ENCODE measurements at regions not wholly inside any gene's neighbourhood (a gene's known extent, or its start where the extent isn't known, plus 50 kb on each side); places are given as distances from the start of the nearest gene placed in this dataset.

GRCh38 chr2:88834866-88835265 lies 143.4 kb downstream of the RPIA start:
- DNase-seq, result no peak

- no peak for DNase-seq
These were observed 144.3 kb downstream of the RPIA start for GRCh38 chr2:88835726-88836125.

- DNase-seq, result no peak
These were observed 144.9 kb downstream of the RPIA start for GRCh38 chr2:88836351-88836750.

GRCh38 chr2:88837511-88838160 lies 146.2 kb downstream of the RPIA start:
- no peak for DNase-seq

- DNase-seq, result no peak
These were observed 146.7 kb downstream of the RPIA start for GRCh38 chr2:88838165-88838635.

GRCh38 chr2:88841224-88841929 lies 149.9 kb downstream of the RPIA start:
- DNase-seq, result no peak

- no peak for DNase-seq
These were observed 151.4 kb downstream of the RPIA start for GRCh38 chr2:88842656-88843460.

- DNase-seq, result no peak
These were observed 152.2 kb downstream of the RPIA start for GRCh38 chr2:88843651-88844050.

- no peak for DNase-seq
These were observed 153.5 kb downstream of the RPIA start for GRCh38 chr2:88844960-88845359.

GRCh38 chr2:88845772-88846661 lies 154.5 kb downstream of the RPIA start:
- DNase-seq, result no peak

GRCh38 chr2:88852753-88853402 lies 161.4 kb downstream of the RPIA start:
- no peak for DNase-seq

- DNase-seq, result no peak
These were observed 161.9 kb downstream of the RPIA start for GRCh38 chr2:88853403-88853790.

GRCh38 chr2:88854528-88854927 lies 163.1 kb downstream of the RPIA start:
- no peak for DNase-seq

GRCh38 chr2:88855620-88856408 lies 164.3 kb downstream of the RPIA start:
- DNase-seq, result no peak

- no peak for DNase-seq
These were observed 165.1 kb downstream of the RPIA start for GRCh38 chr2:88856409-88857135.

GRCh38 chr2:88857274-88857741 lies 165.8 kb downstream of the RPIA start:
- DNase-seq, result no peak

- DNase-seq, result no peak
These were observed 166.5 kb downstream of the RPIA start for GRCh38 chr2:88857951-88858411.

GRCh38 chr2:88859461-88859860 lies 168.0 kb downstream of the RPIA start:
- DNase-seq, result no peak

- no peak for DNase-seq
These were observed 169.1 kb downstream of the RPIA start for GRCh38 chr2:88860421-88861075.
